ENCODE measurements at regions not wholly inside any gene's neighbourhood (a gene's known extent, or its start where the extent isn't known, plus 50 kb on each side); places are given as distances from the start of the nearest gene placed in this dataset.

DNA sequence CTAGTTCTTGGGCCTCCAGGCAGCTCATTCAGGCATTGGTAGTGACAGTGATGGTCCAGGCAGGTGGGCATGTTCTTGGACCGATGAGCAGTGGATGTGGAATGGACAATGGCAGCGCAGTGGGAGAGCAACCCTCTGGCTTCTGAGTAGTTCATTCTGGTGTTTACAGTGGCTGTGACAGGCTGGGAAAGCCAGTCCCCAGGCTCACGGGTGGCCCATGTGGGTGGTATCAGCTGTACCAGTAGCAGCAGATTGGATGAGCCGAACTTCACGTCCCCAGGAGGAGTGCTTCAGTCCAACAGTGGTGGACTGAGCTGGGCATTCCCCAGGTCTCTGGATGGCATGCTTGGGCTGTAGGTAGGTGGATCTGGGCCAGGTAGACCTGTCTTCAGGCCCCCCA is 515.6 kb upstream of the ACO1 start:
- H3K9me2 ChIP-seq (replicated peaks; ENCODE audit: control insufficient read depth, low read length): no peaks in the 10 kb centered on the region
- no peak overlapping the region for H3K4me3 ChIP-seq (ENCODE audit: low read length)
- H3K79me2 ChIP-seq (ENCODE audit: control insufficient read depth, low read length): no peaks in the 10 kb centered on the region
- no peak overlapping the region for H3K27ac ChIP-seq (ENCODE audit: low read depth, low read length)
- TF ChIP-seq, protein P1, sequence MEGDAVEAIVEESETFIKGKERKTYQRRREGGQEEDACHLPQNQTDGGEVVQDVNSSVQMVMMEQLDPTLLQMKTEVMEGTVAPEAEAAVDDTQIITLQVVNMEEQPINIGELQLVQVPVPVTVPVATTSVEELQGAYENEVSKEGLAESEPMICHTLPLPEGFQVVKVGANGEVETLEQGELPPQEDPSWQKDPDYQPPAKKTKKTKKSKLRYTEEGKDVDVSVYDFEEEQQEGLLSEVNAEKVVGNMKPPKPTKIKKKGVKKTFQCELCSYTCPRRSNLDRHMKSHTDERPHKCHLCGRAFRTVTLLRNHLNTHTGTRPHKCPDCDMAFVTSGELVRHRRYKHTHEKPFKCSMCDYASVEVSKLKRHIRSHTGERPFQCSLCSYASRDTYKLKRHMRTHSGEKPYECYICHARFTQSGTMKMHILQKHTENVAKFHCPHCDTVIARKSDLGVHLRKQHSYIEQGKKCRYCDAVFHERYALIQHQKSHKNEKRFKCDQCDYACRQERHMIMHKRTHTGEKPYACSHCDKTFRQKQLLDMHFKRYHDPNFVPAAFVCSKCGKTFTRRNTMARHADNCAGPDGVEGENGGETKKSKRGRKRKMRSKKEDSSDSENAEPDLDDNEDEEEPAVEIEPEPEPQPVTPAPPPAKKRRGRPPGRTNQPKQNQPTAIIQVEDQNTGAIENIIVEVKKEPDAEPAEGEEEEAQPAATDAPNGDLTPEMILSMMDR (IDR thresholded peaks at IDR 0.05; ENCODE audit: low read depth, low read length, poor library complexity, severe bottlenecking): no peak
- no peak for TF ChIP-seq EZH2phosphoT487 (IDR thresholded peaks at IDR 0.05; ENCODE audit: borderline replicate concordance, low read length)
- no peaks in the 10 kb centered on the region for H4K20me1 ChIP-seq (ENCODE audit: control insufficient read depth, insufficient read depth, low read depth, low read length)
- H3K36me3 ChIP-seq (ENCODE audit: control insufficient read depth, low read length): no peaks in the 10 kb centered on the region
- H3F3A ChIP-seq (ENCODE audit: control insufficient read depth, insufficient read depth): no peaks in the 10 kb centered on the region
- no peak overlapping the region for H3K4me2 ChIP-seq (ENCODE audit: low read length)
- no peaks in the 10 kb centered on the region for H3K27me3 ChIP-seq (ENCODE audit: control insufficient read depth, low read length)
- H3K9me3 ChIP-seq (ENCODE audit: control insufficient read depth, insufficient read depth, low read length): no peaks in the 10 kb centered on the region; the same call in 1 of the 2 replicates
- H3K4me1 ChIP-seq (ENCODE audit: control insufficient read depth, low read length): no peaks in the 10 kb centered on the region

DNA sequence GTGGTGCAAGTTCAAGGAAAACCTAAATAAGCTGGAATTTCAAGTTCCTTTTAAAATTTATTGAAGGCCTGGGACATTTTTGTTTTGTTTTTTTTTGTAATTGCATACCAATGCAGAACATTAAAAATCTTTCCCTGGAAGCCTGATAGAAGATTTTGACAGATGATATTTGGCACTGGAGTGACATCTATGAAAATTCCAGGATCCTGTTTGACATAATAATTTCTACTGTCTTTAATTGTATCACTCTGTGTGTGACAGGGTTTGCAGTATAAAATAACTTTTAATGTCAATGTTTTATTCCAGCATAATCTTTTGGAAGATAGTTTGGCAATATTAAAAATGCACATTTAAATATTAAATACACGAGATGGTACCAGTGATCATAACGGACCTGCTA is 514.2 kb upstream of the ACO1 start:
- Histone ChIP-seq H3K36me3 (ENCODE audit: control insufficient read depth, low read length) (no peaks in the 10 kb centered on the region), H4K20me1 (ENCODE audit: control insufficient read depth, insufficient read depth, low read depth, low read length) (no peaks in the 10 kb centered on the region), H3K27me3 (ENCODE audit: control insufficient read depth, low read length) (no peaks in the 10 kb centered on the region), H3K4me2 (ENCODE audit: low read length) (no peak overlapping the region), H3K9me2 (replicated peaks; ENCODE audit: control insufficient read depth, low read length) (no peaks in the 10 kb centered on the region), H3K27ac (ENCODE audit: low read depth, low read length) (no peak overlapping the region), H3K4me1 (ENCODE audit: control insufficient read depth, low read length) (no peaks in the 10 kb centered on the region), H3K79me2 (ENCODE audit: control insufficient read depth, low read length) (no peaks in the 10 kb centered on the region), H3K4me3 (ENCODE audit: low read length) (no peak overlapping the region), H3F3A (ENCODE audit: control insufficient read depth, insufficient read depth) (no peaks in the 10 kb centered on the region), H3K9me3 (ENCODE audit: control insufficient read depth, insufficient read depth, low read length) (no peaks in the 10 kb centered on the region; the same call in 1 of the 2 replicates)
- TF ChIP-seq, protein P1 (IDR thresholded peaks at IDR 0.05; ENCODE audit: low read depth, low read length, poor library complexity, severe bottlenecking): no peak
- no peak for TF ChIP-seq EZH2phosphoT487 (IDR thresholded peaks at IDR 0.05; ENCODE audit: borderline replicate concordance, low read length)

DNA sequence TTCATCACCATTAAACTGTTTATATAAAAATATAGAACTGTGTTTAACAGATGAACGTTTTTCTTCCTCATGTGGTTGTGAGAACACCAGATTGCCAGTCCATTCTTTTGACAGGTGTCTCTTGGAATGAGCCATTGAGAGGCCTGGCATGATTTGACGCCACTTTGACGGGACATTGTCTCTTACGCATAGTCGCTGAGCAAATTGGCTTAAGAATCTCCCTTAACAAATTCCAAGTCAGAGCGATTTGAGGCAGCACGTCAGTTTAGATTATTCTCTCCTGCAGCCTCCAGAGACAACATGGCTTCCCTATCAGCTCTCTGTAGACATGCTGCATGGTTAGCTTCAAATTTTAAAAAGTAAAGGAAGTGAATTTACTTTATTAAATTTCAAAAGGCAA is 510.7 kb upstream of the ACO1 start:
- no peaks in the 10 kb centered on the region for H3F3A ChIP-seq (ENCODE audit: control insufficient read depth, insufficient read depth)
- no peaks in the 10 kb centered on the region for H3K4me1 ChIP-seq (ENCODE audit: control insufficient read depth, low read length)
- H3K27ac ChIP-seq (ENCODE audit: low read depth, low read length): no peak overlapping the region
- no peaks in the 10 kb centered on the region for H3K36me3 ChIP-seq (ENCODE audit: control insufficient read depth, low read length)
- no peaks in the 10 kb centered on the region for H4K20me1 ChIP-seq (ENCODE audit: control insufficient read depth, insufficient read depth, low read depth, low read length)
- H3K79me2 ChIP-seq (ENCODE audit: control insufficient read depth, low read length): no peaks in the 10 kb centered on the region
- H3K9me3 ChIP-seq (ENCODE audit: control insufficient read depth, insufficient read depth, low read length): no peaks in the 10 kb centered on the region; the same call in 1 of the 2 replicates
- H3K4me2 ChIP-seq (ENCODE audit: low read length): no peak overlapping the region
- H3K27me3 ChIP-seq (ENCODE audit: control insufficient read depth, low read length): no peaks in the 10 kb centered on the region
- TF ChIP-seq, protein P1 (IDR thresholded peaks at IDR 0.05; ENCODE audit: low read depth, low read length, poor library complexity, severe bottlenecking): no peak
- no peak for TF ChIP-seq EZH2phosphoT487 (IDR thresholded peaks at IDR 0.05; ENCODE audit: borderline replicate concordance, low read length)
- no peaks in the 10 kb centered on the region for H3K9me2 ChIP-seq (replicated peaks; ENCODE audit: control insufficient read depth, low read length)
- H3K4me3 ChIP-seq (ENCODE audit: low read length): no peak overlapping the region

DNA sequence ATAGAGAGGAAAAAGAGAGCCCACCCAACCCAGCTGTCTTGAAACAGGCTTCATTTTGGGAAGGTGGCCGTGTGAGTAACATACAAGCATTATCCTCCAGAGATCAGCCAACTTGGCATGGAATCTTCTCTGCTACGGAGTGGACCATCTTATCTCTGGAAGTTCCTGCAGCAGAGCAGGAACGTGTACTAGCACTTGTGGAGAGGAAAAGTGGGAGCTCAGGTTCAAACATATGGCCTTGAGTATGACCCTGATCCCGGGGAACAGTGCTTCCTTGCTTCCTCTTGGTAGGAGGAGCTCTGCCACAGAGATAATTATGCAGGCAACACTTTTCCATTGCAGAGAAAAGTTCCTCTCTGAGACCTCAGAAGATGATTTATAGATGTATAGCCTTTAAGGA is 490.4 kb upstream of the ACO1 start:
- no peaks in the 10 kb centered on the region for H3K36me3 ChIP-seq (ENCODE audit: control insufficient read depth, low read length)

More for the DNA sequence above, 490.4 kb upstream of the ACO1 start:
- no peaks in the 10 kb centered on the region for H3K27me3 ChIP-seq (ENCODE audit: control insufficient read depth, low read length)
- TF ChIP-seq, protein P1 (IDR thresholded peaks at IDR 0.05; ENCODE audit: low read depth, low read length, poor library complexity, severe bottlenecking): no peak
- TF ChIP-seq EZH2phosphoT487 (IDR thresholded peaks at IDR 0.05; ENCODE audit: borderline replicate concordance, low read length): no peak
- no peaks in the 10 kb centered on the region for H3K79me2 ChIP-seq (ENCODE audit: control insufficient read depth, low read length)
- no peak overlapping the region for H3K27ac ChIP-seq (ENCODE audit: low read depth, low read length)
- H3K4me1 ChIP-seq (ENCODE audit: control insufficient read depth, low read length): no peaks in the 10 kb centered on the region
- no peaks in the 10 kb centered on the region for H3K9me2 ChIP-seq (replicated peaks; ENCODE audit: control insufficient read depth, low read length)
- H3F3A ChIP-seq (ENCODE audit: control insufficient read depth, insufficient read depth): no peaks in the 10 kb centered on the region
- no peaks in the 10 kb centered on the region for H3K9me3 ChIP-seq (ENCODE audit: control insufficient read depth, insufficient read depth, low read length)
- no peaks in the 10 kb centered on the region for H4K20me1 ChIP-seq (ENCODE audit: control insufficient read depth, insufficient read depth, low read depth, low read length)
- H3K4me2 ChIP-seq (ENCODE audit: low read length): no peak overlapping the region
- H3K4me3 ChIP-seq (ENCODE audit: low read length): no peak overlapping the region

All from DOHH2 (cell line).